GM12892 (cell line): ENCODE measurements at regions not wholly inside any gene's neighbourhood (a gene's known extent, or its start where the extent isn't known, plus 50 kb on each side); places are given as distances from the start of the nearest gene placed in this dataset.

Experiments
- POLR2A ChIP-seq: IDR thresholded peaks from 2 replicates; pipeline ENCODE4 v1.6.1; 2011; ENCODE audit warnings: low read depth, low read length, control low read depth
- POLR2AphosphoS5 ChIP-seq: IDR thresholded peaks from 2 replicates; pipeline ENCODE4 v1.6.1; 2011; ENCODE audit warnings: low read depth, low read length, control low read depth
- TAF1 ChIP-seq: IDR thresholded peaks from 2 replicates; pipeline ENCODE4 v1.6.1; 2011; ENCODE audit warnings: low read depth, mild to moderate bottlenecking, control low read depth, low read length, borderline replicate concordance

- TF ChIP-seq POLR2A (no peak), TAF1 (no peak), POLR2AphosphoS5 (no peak)
Measured at GRCh38 chr2:21233194-21233593, 109.4 kb downstream of the TDRD15 start.
